Subcutaneous abdominal adipose tissue (tissue), 5 donors: ENCODE measurements at regions not wholly inside any gene's neighbourhood (a gene's known extent, or its start where the extent isn't known, plus 50 kb on each side); places are given as distances from the start of the nearest gene placed in this dataset.
A peak's percentile ranks its signal among the peaks of the same experiment; 100 is the strongest.

Experiments used
- H3K27ac ChIP-seq: one replicate; pipeline ENCODE4 v1.7.0; 2013; ENCODE audit warnings: low read depth, mild to moderate bottlenecking, inconsistent platforms, low read length, moderate library complexity
- H3K27me3 ChIP-seq, 5 donors: one replicate each; pipeline ENCODE4 v1.7.0; 2013; ENCODE audit warnings: low read length in 5 of 5, inconsistent platforms in 1 of 5; ENCODE audit not compliant: control insufficient read depth in 5 of 5, insufficient read depth in 4 of 5
- H3K36me3 ChIP-seq, 5 donors: one replicate each; pipeline ENCODE4 v1.7.0; 2013; ENCODE audit warnings: low read length in 5 of 5; ENCODE audit not compliant: control insufficient read depth in 5 of 5, insufficient read depth in 5 of 5
- H3K4me1 ChIP-seq, 5 donors: one replicate each; pipeline ENCODE4 v1.7.0; 2013; ENCODE audit warnings: low read length in 5 of 5, mild to moderate bottlenecking in 3 of 5, moderate library complexity in 1 of 5; ENCODE audit not compliant: control insufficient read depth in 5 of 5, insufficient read depth in 5 of 5
- H3K4me3 ChIP-seq, 5 donors: one replicate each; pipeline ENCODE4 v1.7.0; 2013; ENCODE audit warnings: low read length in 5 of 5, low read depth in 1 of 5
- H3K9ac ChIP-seq, 5 donors: one replicate each; pipeline ENCODE4 v1.7.0; 2013; ENCODE audit warnings: low read length in 5 of 5, mild to moderate bottlenecking in 4 of 5, moderate library complexity in 3 of 5
- H3K9me3 ChIP-seq, 5 donors: one replicate each; pipeline ENCODE4 v1.7.0; 2013; ENCODE audit warnings: low read length in 5 of 5; ENCODE audit not compliant: control insufficient read depth in 5 of 5
- donor health status: healthy.
- donor health status: healthy.
- donor health status: healthy.
- donor health status: healthy.
- donor health status: healthy.

DNA sequence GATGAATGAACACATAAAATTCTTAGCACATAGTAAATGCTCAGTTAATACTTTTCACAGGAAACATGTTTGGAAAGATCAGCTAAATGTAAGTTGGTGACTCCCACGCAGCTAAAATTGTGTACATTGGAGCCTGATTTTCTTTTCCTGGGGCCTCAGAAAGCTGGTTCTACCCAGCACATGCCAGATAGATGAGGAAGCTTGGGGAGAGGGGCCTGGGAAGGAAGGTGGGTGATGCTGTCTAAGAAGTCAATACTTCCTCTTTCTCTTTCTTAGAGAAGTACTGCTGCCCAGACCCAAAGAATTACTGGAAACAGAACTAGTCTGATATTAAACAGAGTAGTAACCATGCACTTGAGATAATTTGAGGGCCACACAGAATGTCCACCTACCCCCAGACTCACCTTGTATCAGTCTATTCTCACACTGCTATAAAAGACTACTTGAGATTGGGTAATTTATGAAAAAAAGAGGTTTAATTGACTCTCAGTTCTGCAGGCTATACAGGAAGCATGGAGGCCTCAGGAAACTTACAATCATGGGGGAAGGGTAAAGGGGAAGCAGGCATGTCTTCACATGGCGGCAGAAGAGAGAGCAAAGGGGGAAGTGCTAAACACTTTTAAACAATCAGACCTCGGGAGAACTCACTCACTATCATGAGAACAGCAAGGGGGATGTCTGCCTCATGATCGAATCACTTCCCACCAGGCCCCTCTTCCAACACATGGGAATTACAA lies 123.3 kb upstream of the MED13L start:
- no peak overlapping the region for H3K27ac ChIP-seq
- no peak overlapping the region for H3K9ac ChIP-seq
- H3K27me3 ChIP-seq: peaks cover 0 to 2% (median 0%) of the 10 kb centered on the region in 5 donors
- H3K4me3 ChIP-seq: no peak overlapping the region
- peaks cover 0 to 12% (median 3%) of the 10 kb centered on the region in 5 donors for H3K9me3 ChIP-seq
- H3K36me3 ChIP-seq: no peaks in the 10 kb centered on the region
- peaks cover 0 to 8% (median 2%) of the 10 kb centered on the region in 5 donors for H3K4me1 ChIP-seq

- peaks cover 0 to 12% (median 3%) of the 10 kb centered on the region in 5 donors for H3K9me3 ChIP-seq
- no peaks in the 10 kb centered on the region for H3K36me3 ChIP-seq
- no peak overlapping the region for H3K4me3 ChIP-seq
- peaks cover 2 to 13% (median 8%) of the 10 kb centered on the region in 5 donors for H3K4me1 ChIP-seq
- H3K27me3 ChIP-seq: peaks cover 0 to 2% (median 0%) of the 10 kb centered on the region in 5 donors
- no peak overlapping the region for H3K9ac ChIP-seq
- H3K27ac ChIP-seq: no peak overlapping the region
Observed at GRCh38 chr12:116401565-116401964, 124.1 kb upstream of the MED13L start.

- Histone ChIP-seq H3K4me1 (peaks cover 3 to 18% (median 14%) of the 10 kb centered on the region in 5 donors), H3K9ac (no peak overlapping the region), H3K4me3 (no peak overlapping the region), H3K36me3 (no peaks in the 10 kb centered on the region), H3K27ac (no peak overlapping the region), H3K9me3 (peaks cover 0 to 12% (median 3%) of the 10 kb centered on the region in 5 donors), H3K27me3 (peaks cover 0 to 2% (median 0%) of the 10 kb centered on the region in 5 donors)
Observed at GRCh38 chr12:116402163-116402939, 124.9 kb upstream of the MED13L start.

- Histone ChIP-seq H3K9ac (no peak overlapping the region), H3K27me3 (peaks cover 0 to 2% (median 0%) of the 10 kb centered on the region in 5 donors), H3K27ac (no peak overlapping the region), H3K4me3 (no peak overlapping the region), H3K36me3 (no peaks in the 10 kb centered on the region), H3K4me1 (peaks cover 3 to 18% (median 14%) of the 10 kb centered on the region in 5 donors), H3K9me3 (peaks cover 0 to 3% (median 0%) of the 10 kb centered on the region in 5 donors)
Observed at GRCh38 chr12:116403546-116403945, 126.1 kb upstream of the MED13L start.

GRCh38 chr12:116404247-116404646 lies 126.8 kb upstream of the MED13L start:
- Histone ChIP-seq H3K27ac (no peak overlapping the region), H3K36me3 (no peaks in the 10 kb centered on the region), H3K27me3 (peaks cover 0 to 2% (median 0%) of the 10 kb centered on the region in 5 donors), H3K9ac (no peak overlapping the region), H3K4me3 (no peak overlapping the region), H3K4me1 (peaks cover 3 to 18% (median 14%) of the 10 kb centered on the region in 5 donors), H3K9me3 (no peaks in the 10 kb centered on the region)

- Histone ChIP-seq H3K9ac (no peak overlapping the region), H3K4me3 (no peak overlapping the region), H3K9me3 (no peaks in the 10 kb centered on the region), H3K36me3 (no peaks in the 10 kb centered on the region), H3K27ac (no peak overlapping the region), H3K4me1 (peaks cover 3 to 23% (median 14%) of the 10 kb centered on the region in 5 donors), H3K27me3 (peaks cover 0 to 2% (median 0%) of the 10 kb centered on the region in 5 donors)
Observed at GRCh38 chr12:116404913-116405611, 127.6 kb upstream of the MED13L start.

- H3K36me3 ChIP-seq: no peaks in the 10 kb centered on the region
- no peak overlapping the region for H3K27ac ChIP-seq
- H3K9ac ChIP-seq: peak overlapping the region in 1 of 5 donors; percentile 20
- H3K4me1 ChIP-seq: peaks cover 3 to 36% (median 24%) of the 10 kb centered on the region in 5 donors
- H3K9me3 ChIP-seq: no peaks in the 10 kb centered on the region
- no peak overlapping the region for H3K4me3 ChIP-seq
- H3K27me3 ChIP-seq: peaks cover 0 to 2% (median 0%) of the 10 kb centered on the region in 5 donors
Observed at GRCh38 chr12:116406529-116406928, 129.0 kb upstream of the MED13L start.

- H3K4me1 ChIP-seq: peaks cover 3 to 36% (median 24%) of the 10 kb centered on the region in 5 donors
- no peaks in the 10 kb centered on the region for H3K36me3 ChIP-seq
- no peaks in the 10 kb centered on the region for H3K27me3 ChIP-seq
- no peak overlapping the region for H3K27ac ChIP-seq
- H3K9ac ChIP-seq: no peak overlapping the region
- H3K4me3 ChIP-seq: no peak overlapping the region
- no peaks in the 10 kb centered on the region for H3K9me3 ChIP-seq
Observed at GRCh38 chr12:116408489-116409250, 131.2 kb upstream of the MED13L start.

DNA sequence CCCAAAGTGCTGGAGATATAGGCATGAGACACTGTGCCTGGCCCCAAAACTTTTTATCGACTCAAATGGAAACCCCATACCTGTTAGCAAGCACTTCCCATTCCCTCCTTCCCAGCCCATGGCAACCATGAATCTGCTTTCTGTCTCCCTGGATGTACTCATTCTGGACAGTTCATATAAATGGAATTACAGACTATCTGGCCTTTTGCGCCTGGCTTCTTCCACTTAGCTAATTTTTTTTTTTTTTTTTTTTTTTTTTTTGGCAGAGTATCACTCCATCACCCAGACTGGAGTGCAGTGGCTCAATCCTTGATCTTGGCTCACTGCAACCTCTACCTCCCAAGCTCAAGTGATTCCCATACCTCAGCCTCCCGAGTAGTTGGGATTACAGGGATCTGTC lies 134.5 kb upstream of the MED13L start:
- Histone ChIP-seq H3K36me3 (no peaks in the 10 kb centered on the region), H3K27me3 (no peaks in the 10 kb centered on the region), H3K9ac (no peak overlapping the region), H3K4me1 (peaks cover 3 to 18% (median 10%) of the 10 kb centered on the region in 5 donors), H3K4me3 (no peak overlapping the region), H3K27ac (no peak overlapping the region), H3K9me3 (no peaks in the 10 kb centered on the region)
